GM19023 (cell line): ENCODE measurements at regions not wholly inside any gene's neighbourhood (a gene's known extent, or its start where the extent isn't known, plus 50 kb on each side); places are given as distances from the start of the nearest gene placed in this dataset.

Experiments used
- ATAC-seq: cut with Tn5 transposase; IDR thresholded peaks from one replicate; pipeline ENCODE4 v1.9.1; 2021; ENCODE audit warnings: mild to moderate bottlenecking, moderate library complexity; ENCODE audit not compliant: unreplicated experiment

- ATAC-seq: no peak
These were observed 241.5 kb downstream of the WDR11 start for GRCh38 chr10:121092720-121093095.

GRCh38 chr10:121096617-121097431, 245.7 kb downstream of the WDR11 start:
- ATAC-seq: no peak

GRCh38 chr10:121098211-121098610, 247.0 kb downstream of the WDR11 start:
- ATAC-seq: no peak

- no peak for ATAC-seq
These were observed 247.6 kb downstream of the WDR11 start for GRCh38 chr10:121098751-121099150.

GRCh38 chr10:121099181-121099580, 248.0 kb downstream of the WDR11 start:
- ATAC-seq: no peak

- no peak for ATAC-seq
These were observed 248.4 kb downstream of the WDR11 start for GRCh38 chr10:121099592-121099991.

GRCh38 chr10:121101561-121101960, 250.4 kb downstream of the WDR11 start:
- no peak for ATAC-seq

- ATAC-seq: no peak
These were observed 251.5 kb downstream of the WDR11 start for GRCh38 chr10:121102706-121103105.

- no peak for ATAC-seq
These were observed 253.4 kb downstream of the WDR11 start for GRCh38 chr10:121104476-121105111.

- no peak for ATAC-seq
These were observed 255.4 kb downstream of the WDR11 start for GRCh38 chr10:121106611-121107010.

GRCh38 chr10:121108051-121108450, 256.9 kb downstream of the WDR11 start:
- ATAC-seq: no peak

GRCh38 chr10:121110369-121110768, 259.2 kb downstream of the WDR11 start:
- no peak for ATAC-seq

- no peak for ATAC-seq
These were observed 261.0 kb downstream of the WDR11 start for GRCh38 chr10:121112136-121112535.

GRCh38 chr10:121112579-121113384, 261.6 kb downstream of the WDR11 start:
- ATAC-seq: no peak

GRCh38 chr10:121113385-121113696, 262.2 kb downstream of the WDR11 start:
- no peak for ATAC-seq

GRCh38 chr10:121113911-121114310, 262.7 kb downstream of the WDR11 start:
- no peak for ATAC-seq

GRCh38 chr10:121115154-121115553, 264.0 kb downstream of the WDR11 start:
- ATAC-seq: no peak

GRCh38 chr10:121121462-121121861, 270.3 kb downstream of the WDR11 start:
- ATAC-seq: no peak

GRCh38 chr10:121127151-121127906, 276.2 kb downstream of the WDR11 start:
- ATAC-seq: no peak

GRCh38 chr10:121128164-121128563, 277.0 kb downstream of the WDR11 start:
- ATAC-seq: no peak

GRCh38 chr10:121129266-121129665, 278.1 kb downstream of the WDR11 start:
- no peak for ATAC-seq
